K562 (cell line): ENCODE measurements at regions not wholly inside any gene's neighbourhood (a gene's known extent, or its start where the extent isn't known, plus 50 kb on each side); places are given as distances from the start of the nearest gene placed in this dataset.

ENCODE experiments used
- ATAC-seq: fragments of 200-7000 bp; cut with Tn5 transposase; 3 replicates; pipeline ENCODE4 v1.9.1; 2020; ENCODE audit warnings: moderate library complexity
- BruUV-seq: library from RNA; stranded (reverse); fragments of 400-500 nt; replicated peaks from 2 replicates; lab custom pipeline; 2021; lab: Mats Ljungman, UMichigan
- CTCF ChIA-PET: fragments of 300-600 bp; formaldehyde crosslinking; extraction: SDS; loops from one replicate; lab custom pipeline; 2021; ENCODE audit warnings: low intra/inter-chr PET ratio; lab: Yijun Ruan, JAX
- POLR2A ChIA-PET: fragments of 300-600, 350-650 bp; sonication (Branson Sonifier 250); formaldehyde crosslinking; extraction: SDS; loops from one replicate; lab custom pipeline; 2021; ENCODE audit warnings: antibody characterized with exemption, inconsistent platforms; lab: Yijun Ruan, JAX
- DNase-seq, 4 experiments: peaks; one replicate each; pipeline versions ENCODE4 v3.0.0 to v3.0.0-alpha.2; 2011 to 2018; ENCODE audit warnings: low spot score in 3 of 4, mixed read lengths in 3 of 4; ENCODE audit errors: extremely low read depth in 1 of 4
- FAIRE-seq: peaks from 2 replicates; lab custom pipeline; 2011; peaks lifted over from hg19 to GRCh38; lab: Jason Lieb, UNC
- H2AFZ ChIP-seq: 2 replicates; pipeline ENCODE4 v1.6.0; 2011; ENCODE audit warnings: low read depth, low read length, control low read depth, inconsistent platforms
- H3K27ac ChIP-seq: fragments of 200-600 bp; 3 replicates; pipeline ENCODE4 v1.8.0; 2011; ENCODE audit warnings: low read depth, mild to moderate bottlenecking, control low read depth, inconsistent platforms, low read length, moderate library complexity, mixed read lengths; ENCODE audit errors: extremely low read depth
- H3K27me3 ChIP-seq, 2 experiments: fragments of 300-600 bp in 1 of 2; 2 replicates in 1 of 2; 3 replicates in 1 of 2; pipeline versions ENCODE4 v1.6.0 to v1.8.0; 2011; ENCODE audit warnings: inconsistent platforms in 2 of 2, low read length in 2 of 2, mild to moderate bottlenecking in 1 of 2, mixed read lengths in 1 of 2, moderate library complexity in 1 of 2; ENCODE audit not compliant: control insufficient read depth in 2 of 2, insufficient read depth in 2 of 2
- H3K36me3 ChIP-seq: fragments of 300-600 bp; 3 replicates; pipeline ENCODE4 v1.8.0; 2011; ENCODE audit warnings: mild to moderate bottlenecking, low read length, inconsistent platforms; ENCODE audit not compliant: control insufficient read depth, insufficient read depth
- H3K4me1 ChIP-seq, 2 experiments: fragments of 200-600 bp in 1 of 2; replicated peaks in 1 of 2; 2 replicates in 1 of 2; 3 replicates in 1 of 2; pipeline versions ENCODE4 v1.5.1 to v1.8.0; 2011; ENCODE audit warnings: inconsistent platforms in 2 of 2, low read length in 2 of 2, mild to moderate bottlenecking in 1 of 2, mixed read lengths in 1 of 2, moderate library complexity in 1 of 2; ENCODE audit not compliant: control insufficient read depth in 2 of 2, insufficient read depth in 2 of 2
- H3K4me2 ChIP-seq: 2 replicates; pipeline ENCODE4 v1.6.1; 2011; ENCODE audit warnings: low read length, control low read depth, inconsistent platforms, mixed read lengths; ENCODE audit not compliant: insufficient read depth
- H3K4me3 ChIP-seq: fragments of 200-600 bp; sonication (generic), shearing (Covaris generic); 2 replicates; pipeline ENCODE4 v1.5.1; 2016; ENCODE audit warnings: control low read depth, inconsistent platforms
- H3K79me2 ChIP-seq: fragments of 200-600 bp; 3 replicates; pipeline ENCODE4 v1.8.0; 2011; ENCODE audit warnings: low read length, inconsistent platforms; ENCODE audit not compliant: control insufficient read depth, insufficient read depth
- H3K9ac ChIP-seq, 2 experiments: 2 replicates each; pipeline versions ENCODE4 v1.6.0 to v1.6.1; 2011; ENCODE audit warnings: low read depth in 2 of 2, low read length in 2 of 2, control low read depth in 1 of 2, inconsistent platforms in 1 of 2, mild to moderate bottlenecking in 1 of 2, mixed read lengths in 1 of 2; ENCODE audit not compliant: insufficient read depth in 1 of 2
- H3K9me1 ChIP-seq: one replicate; pipeline ENCODE4 v1.6.0; 2011; ENCODE audit warnings: inconsistent platforms, mild to moderate bottlenecking, low read length, moderate library complexity; ENCODE audit not compliant: control insufficient read depth, insufficient read depth
- H3K9me3 ChIP-seq: replicated peaks from 2 replicates; pipeline ENCODE4 v1.5.1; 2011; ENCODE audit warnings: low read depth, low read length, inconsistent platforms; ENCODE audit not compliant: control insufficient read depth, insufficient read depth
- H4K20me1 ChIP-seq: replicated peaks from 2 replicates; pipeline ENCODE4 v1.6.1; 2011; ENCODE audit warnings: low read length, inconsistent platforms, mixed read lengths; ENCODE audit not compliant: control insufficient read depth, insufficient read depth
- MEIS2 ChIP-seq: fragments of 450-650 bp; IDR thresholded peaks from 2 replicates; pipeline ENCODE4 v1.6.1; 2014; ENCODE audit warnings: mild to moderate bottlenecking; ENCODE audit not compliant: partially characterized antibody
- PBX2 ChIP-seq, 2 experiments: IDR thresholded peaks in 1 of 2; conservative IDR thresholded peaks in 1 of 2; 2 replicates each; pipeline ENCODE4 v1.6.1; 2016; ENCODE audit warnings: low read depth in 2 of 2, mild to moderate bottlenecking in 1 of 2, missing compliant biosample characterization in 1 of 2, missing genetic modification characterization in 1 of 2, moderate library complexity in 1 of 2
- PRMT5 ChIP-seq: sonication (generic); formaldehyde crosslinking; IDR thresholded peaks from 2 replicates; pipeline ENCODE4 v1.5.0; 2020; ENCODE audit warnings: missing genetic modification reagents
- WGBS: fragments of 100-300 bp; shearing (Covaris generic); methylation state at CpG from one replicate; pipeline ENCODE4 v1.1.6; 2016; ENCODE audit warnings: low coverage, mixed read lengths; ENCODE audit not compliant: insufficient coverage; ENCODE audit errors: missing lambda C conversion rate; 5-methylcytosine and 5-hydroxymethylcytosine counted together
- in situ Hi-C: fragments of 300-500 bp; cut with MboI; formaldehyde crosslinking; loops from 4 replicates; pipeline ENCODE4 v1.15.0; 2018; ENCODE audit warnings: inconsistent platforms, mixed read lengths
- intact Hi-C: fragments of 100-400 bp; cut with micrococcal nuclease; formaldehyde crosslinking; loops from 2 replicates; pipeline ENCODE4 v1.14.2; 2022

GRCh38 chr16:8127070-8127469 is 463.2 kb downstream of the TMEM114 start:
- FAIRE-seq (no peak), DNase-seq (no peak), ATAC-seq (no peak)
- Histone ChIP-seq H3K4me3 (no peak overlapping the region), H2AFZ (no peak overlapping the region), H3K4me1 (peaks cover 0 to 10% of the 10 kb centered on the region in 2 experiments; a peak in 3 of 5 replicates), H4K20me1 (no peaks in the 10 kb centered on the region), H3K79me2 (no peaks in the 10 kb centered on the region), H3K36me3 (no peaks in the 10 kb centered on the region), H3K27ac (no peak overlapping the region), H3K9me3 (0 out of 2 replicates have a peak, but pooled peaks cover 5% of the 10 kb centered on the region), H3K27me3 (peaks cover 0 to 14% of the 10 kb centered on the region in 2 experiments; a peak in 2 of 5 replicates), H3K9me1 (no peaks in the 10 kb centered on the region), H3K9ac (peak overlapping the region in 1 of 2 experiments; percentile 15; a peak in 1 of 4 replicates), H3K4me2 (no peak overlapping the region)
- BruUV-seq = no TSS peak
- intact Hi-C loops = no loop called here
- ChIA-PET CTCF (no interaction called here), POLR2A (no interaction called here)
- in situ Hi-C loops = no loop called here
- no peak for TF ChIP-seq PRMT5 (CRISPR knock-in tag)
- TF ChIP-seq PBX2 (CRISPR knock-in tag; IDR thresholded peaks at IDR 0.05; ENCODE audit: low read depth) = no peak
- peak; percentile 52 for TF ChIP-seq PBX2 (tag; conservative IDR thresholded peaks at IDR 0.05; ENCODE audit: low read depth)
- peak; percentile 60 for TF ChIP-seq MEIS2
- WGBS = 10% methylated on average over 11 of the region's 11 CpGs
